HG03442 (cell line): ENCODE measurements at regions not wholly inside any gene's neighbourhood (a gene's known extent, or its start where the extent isn't known, plus 50 kb on each side); places are given as distances from the start of the nearest gene placed in this dataset.
"Not testable (repeated sequence)": the region's sequence is repeated elsewhere in the genome, so short reads cannot be mapped to it uniquely, and the experiment has no call there.

Experiments used
- ATAC-seq: cut with Tn5 transposase; IDR thresholded peaks from one replicate; pipeline ENCODE4 v1.9.1; 2021; ENCODE audit warnings: mild to moderate bottlenecking, moderate library complexity; ENCODE audit not compliant: unreplicated experiment

GRCh38 chr3:153640689-153641665, 479.0 kb downstream of the RAP2B start:
- no peak for ATAC-seq

- ATAC-seq = not testable (repeated sequence)
These were observed 478.6 kb upstream of the ARHGEF26 start for GRCh38 chr3:153642576-153642975.

GRCh38 chr3:153643471-153643870, 477.7 kb upstream of the ARHGEF26 start:
- not testable (repeated sequence) for ATAC-seq

- no peak for ATAC-seq
These were observed 471.8 kb upstream of the ARHGEF26 start for GRCh38 chr3:153649286-153649839.

GRCh38 chr3:153652076-153652475, 469.1 kb upstream of the ARHGEF26 start:
- ATAC-seq = no peak

GRCh38 chr3:153657046-153657445, 464.1 kb upstream of the ARHGEF26 start:
- ATAC-seq = no peak

GRCh38 chr3:153657461-153657860, 463.7 kb upstream of the ARHGEF26 start:
- ATAC-seq = no peak

- no peak for ATAC-seq
These were observed 463.1 kb upstream of the ARHGEF26 start for GRCh38 chr3:153658136-153658535.

- no peak for ATAC-seq
These were observed 454.0 kb upstream of the ARHGEF26 start for GRCh38 chr3:153666991-153667740.

GRCh38 chr3:153669527-153669926, 451.7 kb upstream of the ARHGEF26 start:
- no peak for ATAC-seq

- ATAC-seq = no peak
These were observed 450.6 kb upstream of the ARHGEF26 start for GRCh38 chr3:153670577-153670976.

- no peak for ATAC-seq
These were observed 447.3 kb upstream of the ARHGEF26 start for GRCh38 chr3:153673853-153674252.

GRCh38 chr3:153679714-153680113, 441.5 kb upstream of the ARHGEF26 start:
- ATAC-seq = no peak

- no peak for ATAC-seq
These were observed 440.7 kb upstream of the ARHGEF26 start for GRCh38 chr3:153680526-153680925.

- ATAC-seq = no peak
These were observed 440.1 kb upstream of the ARHGEF26 start for GRCh38 chr3:153681057-153681456.

- ATAC-seq = no peak
These were observed 432.7 kb upstream of the ARHGEF26 start for GRCh38 chr3:153688301-153689120.

GRCh38 chr3:153693207-153693606, 428.0 kb upstream of the ARHGEF26 start:
- no peak for ATAC-seq

- ATAC-seq = no peak
These were observed 419.1 kb upstream of the ARHGEF26 start for GRCh38 chr3:153702106-153702505.

- no peak for ATAC-seq
These were observed 417.1 kb upstream of the ARHGEF26 start for GRCh38 chr3:153704115-153704514.

GRCh38 chr3:153706706-153707105, 414.5 kb upstream of the ARHGEF26 start:
- ATAC-seq = no peak

- ATAC-seq = no peak
These were observed 407.2 kb upstream of the ARHGEF26 start for GRCh38 chr3:153714016-153714415.
